Peyer's patch (tissue), 4 donors: ENCODE measurements at regions not wholly inside any gene's neighbourhood (a gene's known extent, or its start where the extent isn't known, plus 50 kb on each side); places are given as distances from the start of the nearest gene placed in this dataset.

Experiments used
- CTCF ChIP-seq, 6 experiments: fragments of 450-650 bp in 4 of 6; fragments of 200-600 bp in 2 of 6; sonication (generic) in 1 of 6; IDR thresholded peaks; one replicate each; pipeline ENCODE4 v1.5.1; 2017 to 2019; ENCODE audit warnings: antibody characterized with exemption in 6 of 6, mild to moderate bottlenecking in 3 of 6, moderate library complexity in 1 of 6
- POLR2A ChIP-seq, 2 donors: fragments of 450-650 bp; IDR thresholded peaks; one replicate each; pipeline ENCODE4 v1.5.1; 2017; ENCODE audit warnings: antibody characterized with exemption in 2 of 2, mild to moderate bottlenecking in 2 of 2, moderate library complexity in 2 of 2

- TF ChIP-seq CTCF (IDR thresholded peaks at IDR 0.05), result no peak
- no peak for TF ChIP-seq POLR2A (IDR thresholded peaks at IDR 0.05)
These were observed 238.4 kb upstream of the ZMIZ1 start for GRCh38 chr10:78830062-78830975.
